Neural cell (in vitro differentiated cells): ENCODE measurements at regions not wholly inside any gene's neighbourhood (a gene's known extent, or its start where the extent isn't known, plus 50 kb on each side); places are given as distances from the start of the nearest gene placed in this dataset.

Experiments used
- H2AFZ ChIP-seq: fragments of 200-600, 300-800 bp; sonication (generic), shearing (Covaris generic); 2 replicates; pipeline ENCODE4 v1.6.0; 2014; ENCODE audit warnings: low read depth, mild to moderate bottlenecking, antibody characterized with exemption, low read length, moderate library complexity
- H3F3A ChIP-seq: fragments of 200-600 bp; shearing (Covaris generic); 2 replicates; pipeline ENCODE4 v1.6.1; 2016; ENCODE audit warnings: mild to moderate bottlenecking, moderate library complexity, mixed read lengths, antibody characterized with exemption, low read length; ENCODE audit not compliant: insufficient read depth, poor library complexity, severe bottlenecking
- H3K27ac ChIP-seq: fragments of 200-600, 300-800 bp; sonication (generic), shearing (Covaris generic); 2 replicates; pipeline ENCODE4 v1.5.1; 2014; ENCODE audit warnings: mild to moderate bottlenecking, low read length, moderate library complexity
- H3K27me3 ChIP-seq: fragments of 300-800, 200-600 bp; sonication (generic), shearing (Covaris generic); 2 replicates; pipeline ENCODE4 v1.6.0; 2014; ENCODE audit warnings: mild to moderate bottlenecking, low read depth, low read length, moderate library complexity; ENCODE audit not compliant: insufficient read depth
- H3K36me3 ChIP-seq: fragments of 300-800, 200-600 bp; sonication (generic), shearing (Covaris generic); 2 replicates; pipeline ENCODE4 v1.5.1; 2014; ENCODE audit warnings: mild to moderate bottlenecking, antibody characterized with exemption, low read length, moderate library complexity; ENCODE audit not compliant: insufficient read depth
- H3K4me2 ChIP-seq: fragments of 300-800, 200-600 bp; sonication (generic), shearing (Covaris generic); 2 replicates; pipeline ENCODE4 v1.6.0; 2014; ENCODE audit warnings: mild to moderate bottlenecking, low read length
- H3K4me3 ChIP-seq: fragments of 300-800, 200-600 bp; sonication (generic), shearing (Covaris generic); 2 replicates; pipeline ENCODE4 v1.5.1; 2014; ENCODE audit warnings: mild to moderate bottlenecking, low read length, moderate library complexity
- H3K79me2 ChIP-seq: fragments of 200-600 bp; shearing (Covaris generic); replicated peaks from 2 replicates; pipeline ENCODE4 v1.6.0; 2014; ENCODE audit warnings: mild to moderate bottlenecking, low read length, moderate library complexity; ENCODE audit not compliant: insufficient read depth
- H3K9ac ChIP-seq: fragments of 300-800, 200-600 bp; sonication (generic), shearing (Covaris generic); 2 replicates; pipeline ENCODE4 v1.6.1; 2016; ENCODE audit warnings: mild to moderate bottlenecking, low read length, mixed read lengths
- H3K9me2 ChIP-seq: fragments of 200-600 bp; shearing (Covaris generic); 2 replicates; pipeline ENCODE4 v1.6.1; 2016; ENCODE audit warnings: mild to moderate bottlenecking, low read length, mixed read lengths; ENCODE audit not compliant: insufficient read depth
- H3K9me3 ChIP-seq: fragments of 200-600, 300-800 bp; sonication (generic), shearing (Covaris generic); 2 replicates; pipeline ENCODE4 v1.6.1; 2016; ENCODE audit warnings: mild to moderate bottlenecking, mixed run types, low read length, moderate library complexity, mixed read lengths
- H4K20me1 ChIP-seq: fragments of 200-600 bp; shearing (Covaris generic); 2 replicates; pipeline ENCODE4 v1.6.1; 2016; ENCODE audit warnings: mild to moderate bottlenecking, mixed run types; ENCODE audit not compliant: insufficient read depth
- EP300 ChIP-seq: fragments of 450-650 bp; conservative IDR thresholded peaks from 2 replicates; pipeline ENCODE4 v1.6.1; 2014; ENCODE audit warnings: antibody characterized with exemption, mild to moderate bottlenecking, moderate library complexity; ENCODE audit not compliant: poor library complexity, severe bottlenecking
- EZH2 ChIP-seq: fragments of 200-600, 300-800 bp; shearing (Covaris generic), sonication (generic); IDR thresholded peaks from 2 replicates; pipeline ENCODE4 v1.6.1; 2014; ENCODE audit warnings: antibody characterized with exemption, low read length, borderline replicate concordance, mild to moderate bottlenecking; ENCODE audit not compliant: insufficient read depth, poor library complexity, severe bottlenecking
- MXI1 ChIP-seq: fragments of 450-650 bp; conservative IDR thresholded peaks from 2 replicates; pipeline ENCODE4 v1.6.1; 2014; ENCODE audit warnings: antibody characterized with exemption, mild to moderate bottlenecking; ENCODE audit not compliant: poor library complexity, severe bottlenecking
- POLR2AphosphoS5 ChIP-seq: IDR thresholded peaks from 2 replicates; pipeline ENCODE4 v1.6.1; 2012
- RAD21 ChIP-seq: fragments of 450-650 bp; conservative IDR thresholded peaks from 2 replicates; pipeline ENCODE4 v1.6.1; 2014; ENCODE audit warnings: antibody characterized with exemption, mild to moderate bottlenecking, moderate library complexity
- SMC3 ChIP-seq: fragments of 450-650 bp; conservative IDR thresholded peaks from 2 replicates; pipeline ENCODE4 v1.6.1; 2014; ENCODE audit warnings: antibody characterized with exemption, mild to moderate bottlenecking, moderate library complexity; ENCODE audit not compliant: poor library complexity
- TAF1 ChIP-seq: IDR thresholded peaks from 2 replicates; pipeline ENCODE4 v1.6.1; 2012; ENCODE audit warnings: low read depth
- TF ChIP-seq, protein P1 (sequence below): fragments of 450-650 bp; IDR thresholded peaks from 2 replicates; pipeline ENCODE4 v1.5.1; 2014; ENCODE audit warnings: antibody characterized with exemption, mild to moderate bottlenecking, moderate library complexity; ENCODE audit not compliant: poor library complexity, severe bottlenecking
- TF ChIP-seq, protein P2 (sequence below): IDR thresholded peaks from 2 replicates; pipeline ENCODE4 v1.6.1; 2012; ENCODE audit warnings: borderline replicate concordance

DNA sequence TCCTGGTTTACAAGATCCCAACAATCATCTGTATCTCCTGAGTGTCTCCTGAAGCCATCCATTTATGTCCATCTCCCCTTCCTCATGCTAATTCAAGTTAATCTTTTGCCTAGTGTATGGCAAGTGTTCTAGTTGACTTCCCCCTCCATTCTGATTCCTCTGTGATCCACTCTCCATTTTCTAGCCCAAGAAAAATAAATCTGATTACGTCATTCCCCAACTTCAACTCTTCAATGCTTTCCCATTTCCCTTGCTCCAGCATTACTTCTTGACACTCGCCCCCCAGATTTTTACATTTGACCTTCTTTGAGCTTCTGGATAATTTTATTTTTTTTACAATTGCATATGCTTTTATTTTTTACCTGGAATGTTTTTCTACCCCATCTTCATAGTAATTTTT is 640.8 kb downstream of the TBC1D4 start:
- no peak overlapping the region for H3K27ac ChIP-seq
- H2AFZ ChIP-seq = no peak overlapping the region
- H3K9me3 ChIP-seq = no peaks in the 10 kb centered on the region
- no peaks in the 10 kb centered on the region for H4K20me1 ChIP-seq
- H3K79me2 ChIP-seq = no peaks in the 10 kb centered on the region
- no peak overlapping the region for H3K4me3 ChIP-seq
- no peak overlapping the region for H3K4me2 ChIP-seq
- no peaks in the 10 kb centered on the region for H3K9me2 ChIP-seq
- no peaks in the 10 kb centered on the region for H3F3A ChIP-seq
- no peaks in the 10 kb centered on the region for H3K36me3 ChIP-seq
- TF ChIP-seq EZH2 (no peak), SMC3 (no peak), POLR2AphosphoS5 (no peak), RAD21 (no peak), TAF1 (no peak), EP300 (no peak), MXI1 (no peak)
- TF ChIP-seq, protein P1, sequence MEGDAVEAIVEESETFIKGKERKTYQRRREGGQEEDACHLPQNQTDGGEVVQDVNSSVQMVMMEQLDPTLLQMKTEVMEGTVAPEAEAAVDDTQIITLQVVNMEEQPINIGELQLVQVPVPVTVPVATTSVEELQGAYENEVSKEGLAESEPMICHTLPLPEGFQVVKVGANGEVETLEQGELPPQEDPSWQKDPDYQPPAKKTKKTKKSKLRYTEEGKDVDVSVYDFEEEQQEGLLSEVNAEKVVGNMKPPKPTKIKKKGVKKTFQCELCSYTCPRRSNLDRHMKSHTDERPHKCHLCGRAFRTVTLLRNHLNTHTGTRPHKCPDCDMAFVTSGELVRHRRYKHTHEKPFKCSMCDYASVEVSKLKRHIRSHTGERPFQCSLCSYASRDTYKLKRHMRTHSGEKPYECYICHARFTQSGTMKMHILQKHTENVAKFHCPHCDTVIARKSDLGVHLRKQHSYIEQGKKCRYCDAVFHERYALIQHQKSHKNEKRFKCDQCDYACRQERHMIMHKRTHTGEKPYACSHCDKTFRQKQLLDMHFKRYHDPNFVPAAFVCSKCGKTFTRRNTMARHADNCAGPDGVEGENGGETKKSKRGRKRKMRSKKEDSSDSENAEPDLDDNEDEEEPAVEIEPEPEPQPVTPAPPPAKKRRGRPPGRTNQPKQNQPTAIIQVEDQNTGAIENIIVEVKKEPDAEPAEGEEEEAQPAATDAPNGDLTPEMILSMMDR = no peak
- TF ChIP-seq, protein P2, sequence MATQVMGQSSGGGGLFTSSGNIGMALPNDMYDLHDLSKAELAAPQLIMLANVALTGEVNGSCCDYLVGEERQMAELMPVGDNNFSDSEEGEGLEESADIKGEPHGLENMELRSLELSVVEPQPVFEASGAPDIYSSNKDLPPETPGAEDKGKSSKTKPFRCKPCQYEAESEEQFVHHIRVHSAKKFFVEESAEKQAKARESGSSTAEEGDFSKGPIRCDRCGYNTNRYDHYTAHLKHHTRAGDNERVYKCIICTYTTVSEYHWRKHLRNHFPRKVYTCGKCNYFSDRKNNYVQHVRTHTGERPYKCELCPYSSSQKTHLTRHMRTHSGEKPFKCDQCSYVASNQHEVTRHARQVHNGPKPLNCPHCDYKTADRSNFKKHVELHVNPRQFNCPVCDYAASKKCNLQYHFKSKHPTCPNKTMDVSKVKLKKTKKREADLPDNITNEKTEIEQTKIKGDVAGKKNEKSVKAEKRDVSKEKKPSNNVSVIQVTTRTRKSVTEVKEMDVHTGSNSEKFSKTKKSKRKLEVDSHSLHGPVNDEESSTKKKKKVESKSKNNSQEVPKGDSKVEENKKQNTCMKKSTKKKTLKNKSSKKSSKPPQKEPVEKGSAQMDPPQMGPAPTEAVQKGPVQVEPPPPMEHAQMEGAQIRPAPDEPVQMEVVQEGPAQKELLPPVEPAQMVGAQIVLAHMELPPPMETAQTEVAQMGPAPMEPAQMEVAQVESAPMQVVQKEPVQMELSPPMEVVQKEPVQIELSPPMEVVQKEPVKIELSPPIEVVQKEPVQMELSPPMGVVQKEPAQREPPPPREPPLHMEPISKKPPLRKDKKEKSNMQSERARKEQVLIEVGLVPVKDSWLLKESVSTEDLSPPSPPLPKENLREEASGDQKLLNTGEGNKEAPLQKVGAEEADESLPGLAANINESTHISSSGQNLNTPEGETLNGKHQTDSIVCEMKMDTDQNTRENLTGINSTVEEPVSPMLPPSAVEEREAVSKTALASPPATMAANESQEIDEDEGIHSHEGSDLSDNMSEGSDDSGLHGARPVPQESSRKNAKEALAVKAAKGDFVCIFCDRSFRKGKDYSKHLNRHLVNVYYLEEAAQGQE = no peak
- H3K27me3 ChIP-seq = no peaks in the 10 kb centered on the region
- H3K9ac ChIP-seq = no peak overlapping the region

DNA sequence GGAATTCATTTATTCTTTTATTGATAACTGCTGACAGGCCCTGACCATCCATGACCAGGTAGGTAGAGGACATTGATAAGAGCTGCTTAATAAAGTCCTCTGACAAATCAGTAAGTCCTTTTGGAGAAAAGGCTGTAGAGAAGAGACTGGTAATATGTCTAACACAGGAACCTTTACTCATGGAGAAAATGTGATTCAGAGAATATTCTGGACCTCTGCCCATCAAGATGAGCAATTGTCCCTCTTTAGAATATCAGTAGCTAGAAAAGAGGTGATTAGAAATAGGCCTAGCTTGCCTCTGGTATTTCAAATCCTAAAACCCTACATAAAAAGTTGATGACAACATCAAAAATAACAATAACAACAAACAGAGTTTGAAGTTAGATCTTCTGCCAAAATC is 642.3 kb downstream of the TBC1D4 start:
- Histone ChIP-seq H2AFZ (no peak overlapping the region), H3K9me2 (no peaks in the 10 kb centered on the region), H4K20me1 (no peaks in the 10 kb centered on the region), H3K36me3 (no peaks in the 10 kb centered on the region), H3K9me3 (no peaks in the 10 kb centered on the region), H3F3A (no peaks in the 10 kb centered on the region), H3K4me2 (no peak overlapping the region), H3K9ac (no peak overlapping the region), H3K4me3 (no peak overlapping the region), H3K79me2 (no peaks in the 10 kb centered on the region), H3K27me3 (no peaks in the 10 kb centered on the region), H3K27ac (no peak overlapping the region)
- TF ChIP-seq MXI1 (no peak), EP300 (no peak)
- TF ChIP-seq, protein P1 = no peak
